Endodermal cell (in vitro differentiated cells): ENCODE measurements at regions not wholly inside any gene's neighbourhood (a gene's known extent, or its start where the extent isn't known, plus 50 kb on each side); places are given as distances from the start of the nearest gene placed in this dataset.
A peak's percentile ranks its signal among the peaks of the same experiment; 100 is the strongest.

Experiments used
- DNase-seq: peaks from one replicate; pipeline ENCODE4 v3.0.0-alpha.2; 2017
- H3K27ac ChIP-seq: 2 replicates; pipeline ENCODE4 v1.5.1; 2013; ENCODE audit warnings: mild to moderate bottlenecking, low read depth, low read length, moderate library complexity
- H3K27me3 ChIP-seq: 2 replicates; pipeline ENCODE4 v1.6.1; 2013; ENCODE audit warnings: mild to moderate bottlenecking, low read length, moderate library complexity; ENCODE audit not compliant: insufficient read depth, control insufficient read depth, poor library complexity, severe bottlenecking
- H3K36me3 ChIP-seq: 2 replicates; pipeline ENCODE4 v1.7.0; 2013; ENCODE audit warnings: mild to moderate bottlenecking, low read length, moderate library complexity; ENCODE audit not compliant: control insufficient read depth, insufficient read depth
- H3K4me1 ChIP-seq: one replicate; pipeline ENCODE4 v1.7.0; 2013; ENCODE audit warnings: low read length; ENCODE audit not compliant: control insufficient read depth, insufficient read depth
- H3K4me3 ChIP-seq: 2 replicates; pipeline ENCODE4 v1.5.1; 2013; ENCODE audit warnings: mild to moderate bottlenecking, low read length, moderate library complexity
- H3K9ac ChIP-seq: 2 replicates; pipeline ENCODE4 v1.6.1; 2013; ENCODE audit warnings: mild to moderate bottlenecking, low read length, moderate library complexity; ENCODE audit not compliant: poor library complexity, severe bottlenecking; ENCODE audit errors: extremely low read depth
- H3K9me3 ChIP-seq: 2 replicates; pipeline ENCODE4 v1.6.1; 2013; ENCODE audit warnings: mild to moderate bottlenecking, low read length, moderate library complexity; ENCODE audit not compliant: control insufficient read depth
- H3K27ac Mint-ChIP-seq: 2 replicates; pipeline ENCODE4 v1.8.0; 2020; ENCODE audit warnings: mixed read lengths
- H3K27me3 Mint-ChIP-seq: 2 replicates; pipeline ENCODE4 v1.8.0; 2021; ENCODE audit warnings: mild to moderate bottlenecking, mixed read lengths; ENCODE audit not compliant: insufficient read depth
- H3K36me3 Mint-ChIP-seq: 2 replicates; pipeline ENCODE4 v1.8.0; 2020; ENCODE audit warnings: low read depth, mixed read lengths
- H3K4me1 Mint-ChIP-seq: 2 replicates; pipeline ENCODE4 v1.8.0; 2020; ENCODE audit warnings: mixed read lengths
- H3K4me3 Mint-ChIP-seq: 2 replicates; pipeline ENCODE4 v1.8.0; 2020; ENCODE audit warnings: mild to moderate bottlenecking, moderate library complexity, mixed read lengths
- H3K9me3 Mint-ChIP-seq: 2 replicates; pipeline ENCODE4 v1.8.0; 2020; ENCODE audit warnings: mild to moderate bottlenecking, mixed read lengths
- WGBS, 2 experiments: methylation state at CpG; one replicate each; pipeline versions ENCODE4 v1.1.5 to v1.1.7; 2013; ENCODE audit warnings: missing lambda C conversion rate in 2 of 2, mixed read lengths in 1 of 2; ENCODE audit not compliant: insufficient coverage in 1 of 2, insufficient read length in 1 of 2; 5-methylcytosine and 5-hydroxymethylcytosine counted together
- TF ChIP-seq, protein P1 (sequence below): fragments of 200-600 bp; sonication (generic); conservative IDR thresholded peaks from 2 replicates; pipeline ENCODE4 v1.5.0; 2021; ENCODE audit warnings: antibody characterized with exemption, mild to moderate bottlenecking

GRCh38 chr10:106513352-106513771 lies 651.1 kb downstream of the SORCS1 start:
- Mint-ChIP-seq H3K4me1 (peaks cover 33% of the 10 kb centered on the region), H3K36me3 (no peaks in the 10 kb centered on the region), H3K9me3 (no peaks in the 10 kb centered on the region), H3K4me3 (no peak overlapping the region), H3K27me3 (peaks cover 8% of the 10 kb centered on the region), H3K27ac (no peak overlapping the region)
- H3K27ac ChIP-seq: peak overlapping the region; percentile 4
- no peaks in the 10 kb centered on the region for H3K27me3 ChIP-seq
- TF ChIP-seq, protein P1, sequence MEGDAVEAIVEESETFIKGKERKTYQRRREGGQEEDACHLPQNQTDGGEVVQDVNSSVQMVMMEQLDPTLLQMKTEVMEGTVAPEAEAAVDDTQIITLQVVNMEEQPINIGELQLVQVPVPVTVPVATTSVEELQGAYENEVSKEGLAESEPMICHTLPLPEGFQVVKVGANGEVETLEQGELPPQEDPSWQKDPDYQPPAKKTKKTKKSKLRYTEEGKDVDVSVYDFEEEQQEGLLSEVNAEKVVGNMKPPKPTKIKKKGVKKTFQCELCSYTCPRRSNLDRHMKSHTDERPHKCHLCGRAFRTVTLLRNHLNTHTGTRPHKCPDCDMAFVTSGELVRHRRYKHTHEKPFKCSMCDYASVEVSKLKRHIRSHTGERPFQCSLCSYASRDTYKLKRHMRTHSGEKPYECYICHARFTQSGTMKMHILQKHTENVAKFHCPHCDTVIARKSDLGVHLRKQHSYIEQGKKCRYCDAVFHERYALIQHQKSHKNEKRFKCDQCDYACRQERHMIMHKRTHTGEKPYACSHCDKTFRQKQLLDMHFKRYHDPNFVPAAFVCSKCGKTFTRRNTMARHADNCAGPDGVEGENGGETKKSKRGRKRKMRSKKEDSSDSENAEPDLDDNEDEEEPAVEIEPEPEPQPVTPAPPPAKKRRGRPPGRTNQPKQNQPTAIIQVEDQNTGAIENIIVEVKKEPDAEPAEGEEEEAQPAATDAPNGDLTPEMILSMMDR: no peak
- no peak for DNase-seq
- no peaks in the 10 kb centered on the region for H3K36me3 ChIP-seq
- H3K9me3 ChIP-seq: no peaks in the 10 kb centered on the region
- H3K4me1 ChIP-seq: peaks cover 3% of the 10 kb centered on the region
- H3K4me3 ChIP-seq: no peak overlapping the region
- H3K9ac ChIP-seq: no peak overlapping the region
- WGBS, 2 experiments: 67% methylated on average over 4 of the region's 4 CpGs; no CpG with 5 or more reads in 1 of the 2 experiments

GRCh38 chr10:106511917-106512316 lies 652.6 kb downstream of the SORCS1 start:
- Mint-ChIP-seq H3K27ac (no peak overlapping the region), H3K27me3 (peaks cover 5% of the 10 kb centered on the region), H3K4me1 (peaks cover 29% of the 10 kb centered on the region), H3K4me3 (no peak overlapping the region), H3K9me3 (no peaks in the 10 kb centered on the region), H3K36me3 (no peaks in the 10 kb centered on the region)
- 89% methylated on average over 1 of the region's 3 CpGs; no CpG with 5 or more reads in 1 of the 2 experiments for WGBS, 2 experiments
- H3K27me3 ChIP-seq: no peaks in the 10 kb centered on the region
- H3K4me3 ChIP-seq: no peak overlapping the region
- no peaks in the 10 kb centered on the region for H3K9me3 ChIP-seq
- H3K36me3 ChIP-seq: no peaks in the 10 kb centered on the region
- H3K27ac ChIP-seq: no peak overlapping the region
- no peak for DNase-seq
- peaks cover 3% of the 10 kb centered on the region for H3K4me1 ChIP-seq
- TF ChIP-seq, protein P1: no peak
- no peak overlapping the region for H3K9ac ChIP-seq

DNA sequence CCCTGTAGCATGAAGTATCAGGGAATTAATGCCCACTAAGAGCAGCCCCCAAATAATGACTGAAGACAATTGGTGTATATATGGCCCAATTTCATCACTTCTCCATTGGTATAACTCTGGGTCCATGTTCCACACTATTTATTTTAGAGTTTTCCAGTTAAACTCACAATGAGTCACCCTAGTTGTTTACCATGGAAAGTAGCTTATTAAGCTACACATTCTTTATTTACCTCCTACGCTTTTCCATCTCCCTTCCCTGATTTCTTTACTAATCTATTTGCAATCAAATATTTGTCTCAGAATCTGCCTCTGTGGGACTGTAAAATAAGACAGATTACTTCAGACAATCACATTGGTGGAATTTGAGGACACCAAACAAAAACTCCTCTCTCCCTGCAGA lies 655.6 kb downstream of the SORCS1 start:
- peaks cover 3% of the 10 kb centered on the region for H3K4me1 ChIP-seq
- no peak for DNase-seq
- H3K27me3 ChIP-seq: no peaks in the 10 kb centered on the region
- no peaks in the 10 kb centered on the region for H3K9me3 ChIP-seq
- TF ChIP-seq, protein P1: no peak
- no peak overlapping the region for H3K4me3 Mint-ChIP-seq
- H3K9me3 Mint-ChIP-seq: no peaks in the 10 kb centered on the region
- H3K27me3 Mint-ChIP-seq: no peaks in the 10 kb centered on the region
- no peak overlapping the region for H3K9ac ChIP-seq
- H3K4me3 ChIP-seq: no peak overlapping the region
- no peak overlapping the region for H3K27ac ChIP-seq
- 92% methylated on average over 1 of the region's 1 CpG; no CpG with 5 or more reads in 1 of the 2 experiments for WGBS, 2 experiments
- H3K27ac Mint-ChIP-seq: no peak overlapping the region
- H3K36me3 ChIP-seq: no peaks in the 10 kb centered on the region
- no peaks in the 10 kb centered on the region for H3K36me3 Mint-ChIP-seq
- peaks cover 18% of the 10 kb centered on the region for H3K4me1 Mint-ChIP-seq
